Osteocyte (in vitro differentiated cells): ENCODE measurements at regions not wholly inside any gene's neighbourhood (a gene's known extent, or its start where the extent isn't known, plus 50 kb on each side); places are given as distances from the start of the nearest gene placed in this dataset.

Experiments
- DNase-seq: peaks from one replicate; pipeline ENCODE4 v3.0.0; 2021; ENCODE audit warnings: mixed read lengths; ENCODE audit not compliant: unreplicated experiment; ENCODE audit errors: extremely low spot score
- H3K27ac Mint-ChIP-seq: one replicate; pipeline ENCODE4 v1.8.0; 2021; ENCODE audit warnings: mild to moderate bottlenecking, mixed read lengths; ENCODE audit not compliant: unreplicated experiment
- H3K27me3 Mint-ChIP-seq: one replicate; pipeline ENCODE4 v1.8.0; 2021; ENCODE audit warnings: mixed read lengths; ENCODE audit not compliant: unreplicated experiment
- H3K36me3 Mint-ChIP-seq: one replicate; pipeline ENCODE4 v1.8.0; 2021; ENCODE audit warnings: mixed read lengths; ENCODE audit not compliant: unreplicated experiment
- H3K4me1 Mint-ChIP-seq: one replicate; pipeline ENCODE4 v1.8.0; 2021; ENCODE audit warnings: mixed read lengths; ENCODE audit not compliant: unreplicated experiment
- H3K4me3 Mint-ChIP-seq: one replicate; pipeline ENCODE4 v1.8.0; 2021; ENCODE audit warnings: mild to moderate bottlenecking, moderate library complexity, mixed read lengths; ENCODE audit not compliant: unreplicated experiment
- H3K9me3 Mint-ChIP-seq: one replicate; pipeline ENCODE4 v1.8.0; 2021; ENCODE audit warnings: mixed read lengths; ENCODE audit not compliant: unreplicated experiment
- TF ChIP-seq, protein P1 (sequence below): fragments of 200-600 bp; sonication (generic); IDR thresholded peaks from 2 replicates; pipeline ENCODE4 v1.5.0; 2021; ENCODE audit warnings: antibody characterized with exemption, mild to moderate bottlenecking, moderate library complexity

DNA sequence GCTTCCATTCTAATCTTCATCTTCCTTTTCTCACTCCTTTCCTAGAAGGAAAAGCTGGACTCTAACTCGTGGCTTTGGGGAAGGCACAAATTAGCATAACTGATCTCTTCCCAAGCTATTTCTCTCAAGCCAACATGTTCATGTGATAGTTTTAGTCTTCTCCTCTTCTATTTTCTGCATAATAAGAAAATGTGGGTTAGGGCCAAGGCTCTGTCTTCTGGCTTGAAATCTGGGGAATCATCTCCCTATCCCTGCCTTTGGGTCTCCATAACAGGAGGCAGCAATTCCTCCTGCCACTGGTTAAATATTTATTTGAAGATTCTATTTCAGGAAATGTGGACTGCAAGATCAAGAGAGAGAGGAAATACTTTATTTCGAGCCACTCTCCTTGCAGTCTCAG, 1669.6 kb downstream of the MAT2B start:
- no peaks in the 10 kb centered on the region for H3K4me1 Mint-ChIP-seq
- H3K4me3 Mint-ChIP-seq, result no peak overlapping the region
- TF ChIP-seq, protein P1, sequence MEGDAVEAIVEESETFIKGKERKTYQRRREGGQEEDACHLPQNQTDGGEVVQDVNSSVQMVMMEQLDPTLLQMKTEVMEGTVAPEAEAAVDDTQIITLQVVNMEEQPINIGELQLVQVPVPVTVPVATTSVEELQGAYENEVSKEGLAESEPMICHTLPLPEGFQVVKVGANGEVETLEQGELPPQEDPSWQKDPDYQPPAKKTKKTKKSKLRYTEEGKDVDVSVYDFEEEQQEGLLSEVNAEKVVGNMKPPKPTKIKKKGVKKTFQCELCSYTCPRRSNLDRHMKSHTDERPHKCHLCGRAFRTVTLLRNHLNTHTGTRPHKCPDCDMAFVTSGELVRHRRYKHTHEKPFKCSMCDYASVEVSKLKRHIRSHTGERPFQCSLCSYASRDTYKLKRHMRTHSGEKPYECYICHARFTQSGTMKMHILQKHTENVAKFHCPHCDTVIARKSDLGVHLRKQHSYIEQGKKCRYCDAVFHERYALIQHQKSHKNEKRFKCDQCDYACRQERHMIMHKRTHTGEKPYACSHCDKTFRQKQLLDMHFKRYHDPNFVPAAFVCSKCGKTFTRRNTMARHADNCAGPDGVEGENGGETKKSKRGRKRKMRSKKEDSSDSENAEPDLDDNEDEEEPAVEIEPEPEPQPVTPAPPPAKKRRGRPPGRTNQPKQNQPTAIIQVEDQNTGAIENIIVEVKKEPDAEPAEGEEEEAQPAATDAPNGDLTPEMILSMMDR, result no peak
- no peak overlapping the region for H3K27ac Mint-ChIP-seq
- no peaks in the 10 kb centered on the region for H3K27me3 Mint-ChIP-seq
- no peaks in the 10 kb centered on the region for H3K36me3 Mint-ChIP-seq
- peaks cover 10% of the 10 kb centered on the region for H3K9me3 Mint-ChIP-seq
- no peak for DNase-seq

DNA sequence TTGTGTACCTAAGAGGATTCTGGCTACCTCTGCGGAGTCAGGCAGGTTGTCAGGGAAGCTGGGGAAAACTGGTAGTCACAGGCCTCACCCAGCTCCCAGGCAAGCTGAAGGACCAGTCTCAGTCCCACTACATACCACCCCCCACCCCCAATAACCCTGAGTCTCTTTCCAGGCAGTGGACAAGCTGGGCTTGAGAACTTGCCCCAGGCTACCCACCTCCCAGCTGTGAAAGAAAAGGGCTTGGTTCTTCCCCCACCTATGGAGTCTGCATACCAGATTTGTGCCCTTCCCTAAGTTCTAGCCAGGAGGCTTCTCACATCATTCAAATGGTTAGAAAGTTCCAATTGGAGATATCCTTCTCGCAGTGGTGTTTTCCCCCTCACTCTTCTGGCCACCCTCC, 1678.8 kb downstream of the MAT2B start:
- DNase-seq, result no peak
- no peaks in the 10 kb centered on the region for H3K36me3 Mint-ChIP-seq
- H3K4me3 Mint-ChIP-seq, result no peak overlapping the region
- H3K27ac Mint-ChIP-seq, result no peak overlapping the region
- H3K27me3 Mint-ChIP-seq, result no peaks in the 10 kb centered on the region
- no peaks in the 10 kb centered on the region for H3K4me1 Mint-ChIP-seq
- H3K9me3 Mint-ChIP-seq, result peaks cover 28% of the 10 kb centered on the region
- TF ChIP-seq, protein P1, result no peak

DNA sequence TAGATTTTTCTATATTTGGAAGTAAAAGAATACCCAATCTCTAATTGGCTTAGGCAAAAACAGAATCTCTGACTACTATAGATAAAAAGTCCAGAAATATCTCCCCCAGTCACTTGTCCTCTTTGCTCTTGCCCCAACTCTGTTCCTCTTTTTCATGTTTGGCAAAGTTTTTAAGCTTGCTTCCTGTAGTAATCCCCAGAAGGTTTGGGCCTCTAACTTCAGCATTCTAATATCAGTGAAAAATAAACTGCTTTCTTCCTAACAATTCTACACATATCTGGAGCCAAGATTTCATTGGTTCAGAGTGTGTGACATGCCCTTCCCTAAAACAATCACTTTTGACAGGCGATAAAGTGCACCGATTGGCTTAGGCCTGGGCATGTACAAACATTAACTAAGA, 1680.3 kb downstream of the MAT2B start:
- no peaks in the 10 kb centered on the region for H3K36me3 Mint-ChIP-seq
- H3K9me3 Mint-ChIP-seq, result peaks cover 28% of the 10 kb centered on the region
- no peaks in the 10 kb centered on the region for H3K27me3 Mint-ChIP-seq
- no peaks in the 10 kb centered on the region for H3K4me1 Mint-ChIP-seq
- DNase-seq, result no peak
- TF ChIP-seq, protein P1, result no peak
- H3K27ac Mint-ChIP-seq, result no peak overlapping the region
- no peak overlapping the region for H3K4me3 Mint-ChIP-seq

GRCh38 chr5:165187815-165188214, 1682.4 kb downstream of the MAT2B start:
- no peak for DNase-seq
- no peaks in the 10 kb centered on the region for H3K4me1 Mint-ChIP-seq
- no peaks in the 10 kb centered on the region for H3K36me3 Mint-ChIP-seq
- no peaks in the 10 kb centered on the region for H3K27me3 Mint-ChIP-seq
- TF ChIP-seq, protein P1, result no peak
- no peak overlapping the region for H3K4me3 Mint-ChIP-seq
- no peak overlapping the region for H3K27ac Mint-ChIP-seq
- peaks cover 19% of the 10 kb centered on the region for H3K9me3 Mint-ChIP-seq

- no peaks in the 10 kb centered on the region for H3K36me3 Mint-ChIP-seq
- no peaks in the 10 kb centered on the region for H3K27me3 Mint-ChIP-seq
- TF ChIP-seq, protein P1, result no peak
- H3K9me3 Mint-ChIP-seq, result peaks cover 11% of the 10 kb centered on the region
- H3K4me1 Mint-ChIP-seq, result no peaks in the 10 kb centered on the region
- DNase-seq, result no peak
- H3K4me3 Mint-ChIP-seq, result no peak overlapping the region
- no peak overlapping the region for H3K27ac Mint-ChIP-seq
These were observed 1683.2 kb downstream of the MAT2B start for GRCh38 chr5:165188556-165189175.
